ENCODE measurements at regions not wholly inside any gene's neighbourhood (a gene's known extent, or its start where the extent isn't known, plus 50 kb on each side); places are given as distances from the start of the nearest gene placed in this dataset.

DNA sequence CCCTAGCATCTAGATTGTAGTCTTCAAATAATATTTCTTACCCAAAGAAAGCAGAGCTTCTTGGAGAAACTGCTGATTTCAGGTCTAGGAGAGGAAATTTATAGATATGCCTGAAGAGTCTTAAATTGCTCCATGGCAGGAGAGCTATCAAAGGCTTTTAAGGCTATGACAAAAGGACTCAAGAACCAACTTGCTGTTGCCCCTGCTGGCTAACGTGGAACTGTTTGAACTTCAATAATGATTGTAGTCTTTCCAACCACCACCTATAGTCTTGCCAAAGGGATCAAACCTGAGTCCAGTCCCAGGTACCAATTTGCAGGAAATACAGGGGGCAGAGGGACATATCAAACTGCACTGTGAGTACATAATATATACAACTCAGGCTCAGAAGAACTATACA lies 336.2 kb upstream of the ESRRG start:
- CTCF ChIA-PET: interaction anchor here (0.7 to 2.2 kb wide), 3 partner anchors 9 to 537 kb away, joined by 3 to 5 read pairs (median 4); no protein-coding TSS in a partner anchor

DNA sequence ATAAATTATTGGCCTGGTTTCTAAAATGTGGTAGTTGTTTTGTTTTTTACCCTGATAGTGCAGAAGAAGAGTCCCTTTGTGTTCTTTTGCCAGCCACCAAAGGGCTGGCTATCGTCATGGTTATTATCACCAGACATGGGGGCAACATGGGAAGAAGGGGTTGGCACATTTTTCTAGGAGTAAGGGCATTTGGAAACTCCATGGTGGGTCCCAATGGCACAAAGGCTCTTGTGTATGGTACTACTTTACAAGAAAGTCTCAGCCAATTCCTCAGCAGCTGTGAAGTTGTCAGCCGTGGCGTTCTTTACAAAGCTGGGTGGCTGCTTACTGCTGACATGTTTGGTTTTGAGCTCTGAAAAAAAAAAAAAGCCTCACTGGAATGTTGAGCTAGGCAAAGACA lies 330.4 kb upstream of the ESRRG start:
- ChIA-PET POLR2A (no interaction called here), CTCF (no interaction called here)
- DNase-seq (ENCODE audit: extremely low spot score): no peak
- TF ChIP-seq, protein P1, sequence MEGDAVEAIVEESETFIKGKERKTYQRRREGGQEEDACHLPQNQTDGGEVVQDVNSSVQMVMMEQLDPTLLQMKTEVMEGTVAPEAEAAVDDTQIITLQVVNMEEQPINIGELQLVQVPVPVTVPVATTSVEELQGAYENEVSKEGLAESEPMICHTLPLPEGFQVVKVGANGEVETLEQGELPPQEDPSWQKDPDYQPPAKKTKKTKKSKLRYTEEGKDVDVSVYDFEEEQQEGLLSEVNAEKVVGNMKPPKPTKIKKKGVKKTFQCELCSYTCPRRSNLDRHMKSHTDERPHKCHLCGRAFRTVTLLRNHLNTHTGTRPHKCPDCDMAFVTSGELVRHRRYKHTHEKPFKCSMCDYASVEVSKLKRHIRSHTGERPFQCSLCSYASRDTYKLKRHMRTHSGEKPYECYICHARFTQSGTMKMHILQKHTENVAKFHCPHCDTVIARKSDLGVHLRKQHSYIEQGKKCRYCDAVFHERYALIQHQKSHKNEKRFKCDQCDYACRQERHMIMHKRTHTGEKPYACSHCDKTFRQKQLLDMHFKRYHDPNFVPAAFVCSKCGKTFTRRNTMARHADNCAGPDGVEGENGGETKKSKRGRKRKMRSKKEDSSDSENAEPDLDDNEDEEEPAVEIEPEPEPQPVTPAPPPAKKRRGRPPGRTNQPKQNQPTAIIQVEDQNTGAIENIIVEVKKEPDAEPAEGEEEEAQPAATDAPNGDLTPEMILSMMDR (IDR thresholded peaks at IDR 0.05; ENCODE audit: control extremely low read depth, extremely low read depth, low read depth, missing control alignments): no peak

More for the DNA sequence above, 336.2 kb upstream of the ESRRG start:
- TF ChIP-seq, protein P1 (IDR thresholded peaks at IDR 0.05; ENCODE audit: control extremely low read depth, extremely low read depth, low read depth, missing control alignments): no peak
- DNase-seq (ENCODE audit: extremely low spot score): no peak
- POLR2A ChIA-PET: no interaction called here

DNA sequence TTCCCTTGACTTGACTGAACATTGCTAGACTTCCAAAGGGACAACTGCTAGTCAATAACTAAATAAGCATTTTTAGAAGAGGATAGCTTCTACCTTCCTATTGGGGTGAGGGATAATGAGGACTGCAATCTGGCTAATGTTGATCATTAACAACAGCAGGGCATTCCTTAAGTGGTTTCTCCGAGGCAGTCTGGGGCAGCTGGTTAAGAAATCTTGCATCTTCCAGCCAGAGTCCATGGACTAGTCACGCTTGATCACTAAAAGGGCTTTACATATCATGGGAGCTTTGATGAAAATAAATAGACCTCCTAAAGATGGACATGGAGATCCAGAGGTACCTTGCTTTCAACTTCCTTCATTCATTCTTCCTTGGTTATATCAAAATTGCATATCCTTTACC lies 329.4 kb upstream of the ESRRG start:
- ChIA-PET CTCF (no interaction called here), POLR2A (no interaction called here)
- TF ChIP-seq, protein P1 (IDR thresholded peaks at IDR 0.05; ENCODE audit: control extremely low read depth, extremely low read depth, low read depth, missing control alignments): no peak
- no peak for DNase-seq (ENCODE audit: extremely low spot score)

DNA sequence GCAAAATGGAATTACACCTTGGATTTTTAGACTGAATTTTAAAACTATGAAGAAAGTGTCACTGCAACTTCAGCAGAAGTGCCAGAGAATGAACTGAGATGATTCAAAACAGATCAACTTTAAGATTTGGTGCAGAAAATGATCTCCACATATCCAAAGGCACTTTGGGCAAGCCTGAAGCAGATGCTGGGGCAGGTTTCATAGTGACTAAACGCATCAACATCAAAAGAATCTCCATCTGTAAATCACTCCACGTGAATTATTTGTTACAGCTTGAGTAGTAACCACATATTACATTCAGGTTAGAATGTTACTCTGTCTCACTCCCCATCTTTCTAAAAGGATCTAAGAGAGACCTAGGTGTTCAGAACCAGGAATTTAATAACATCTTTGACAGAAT lies 329.0 kb upstream of the ESRRG start:
- POLR2A ChIA-PET: no interaction called here
- TF ChIP-seq, protein P1 (IDR thresholded peaks at IDR 0.05; ENCODE audit: control extremely low read depth, extremely low read depth, low read depth, missing control alignments): no peak
- no peak for DNase-seq (ENCODE audit: extremely low spot score)
- CTCF ChIA-PET: no interaction called here

DNA sequence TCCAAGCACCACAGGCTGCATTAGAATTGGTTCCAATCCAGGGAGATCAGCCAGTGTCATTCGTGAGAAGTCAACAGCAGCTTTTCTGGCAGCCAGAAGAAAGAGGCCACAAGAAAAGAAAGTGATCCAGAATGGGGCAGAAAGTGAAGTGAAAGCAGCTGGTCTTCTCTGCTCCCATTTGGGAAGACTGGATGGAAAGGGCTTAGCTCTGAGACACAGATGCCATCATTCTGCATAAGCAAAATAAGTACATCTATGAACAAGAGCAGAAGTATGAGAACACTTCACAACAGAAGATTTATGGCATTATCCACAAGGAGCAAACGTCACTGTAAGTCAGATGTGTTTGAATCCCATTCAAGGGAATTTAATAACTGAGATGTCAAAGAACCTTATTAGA lies 326.5 kb upstream of the ESRRG start:
- POLR2A ChIA-PET: no interaction called here
- no peak for DNase-seq (ENCODE audit: extremely low spot score)
- CTCF ChIA-PET: interaction anchor here (1.1 to 3.3 kb wide), 5 partner anchors 9 to 618 kb away, joined by 3 to 15 read pairs (median 4); no protein-coding TSS in a partner anchor
- TF ChIP-seq, protein P1 (IDR thresholded peaks at IDR 0.05; ENCODE audit: control extremely low read depth, extremely low read depth, low read depth, missing control alignments): no peak

DNA sequence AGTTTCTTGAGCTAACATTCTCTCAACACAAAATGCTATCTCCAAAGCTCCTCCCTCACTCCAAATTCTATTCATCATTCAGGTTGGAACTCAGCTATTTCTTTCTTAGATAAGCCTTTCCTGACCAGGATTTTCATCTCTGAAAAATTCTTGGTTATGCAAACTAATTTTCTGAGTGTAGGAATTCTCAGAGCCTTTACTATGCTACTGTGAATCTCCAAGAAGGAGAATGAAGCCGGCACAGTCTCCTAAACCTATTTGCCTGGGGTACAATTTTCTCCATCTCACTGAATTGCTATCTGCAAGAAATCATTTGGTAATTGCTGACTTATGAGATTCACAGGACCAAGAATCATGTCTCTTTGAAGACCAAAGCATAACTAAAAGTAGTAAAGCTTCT lies 325.9 kb upstream of the ESRRG start:
- TF ChIP-seq, protein P1 (IDR thresholded peaks at IDR 0.05; ENCODE audit: control extremely low read depth, extremely low read depth, low read depth, missing control alignments): no peak
- DNase-seq (ENCODE audit: extremely low spot score): no peak
- POLR2A ChIA-PET: no interaction called here
- CTCF ChIA-PET: interaction anchor here (0.6 to 3.3 kb wide), 9 partner anchors 16 to 618 kb away, joined by 3 to 15 read pairs (median 4); no protein-coding TSS in a partner anchor

Measured in GM10248 (cell line).